K562 (cell line): ENCODE measurements at regions not wholly inside any gene's neighbourhood (a gene's known extent, or its start where the extent isn't known, plus 50 kb on each side); places are given as distances from the start of the nearest gene placed in this dataset.

ENCODE experiments used
- ATAC-seq: fragments of 200-7000 bp; cut with Tn5 transposase; 3 replicates; pipeline ENCODE4 v1.9.1; 2020; ENCODE audit warnings: moderate library complexity
- BruUV-seq: library from RNA; stranded (reverse); fragments of 400-500 nt; replicated peaks from 2 replicates; lab custom pipeline; 2021; lab: Mats Ljungman, UMichigan
- CTCF ChIA-PET: fragments of 300-600 bp; formaldehyde crosslinking; extraction: SDS; loops from one replicate; lab custom pipeline; 2021; ENCODE audit warnings: low intra/inter-chr PET ratio; lab: Yijun Ruan, JAX
- POLR2A ChIA-PET: fragments of 300-600, 350-650 bp; sonication (Branson Sonifier 250); formaldehyde crosslinking; extraction: SDS; loops from one replicate; lab custom pipeline; 2021; ENCODE audit warnings: antibody characterized with exemption, inconsistent platforms; lab: Yijun Ruan, JAX
- DNase-seq, 4 experiments: peaks; one replicate each; pipeline versions ENCODE4 v3.0.0 to v3.0.0-alpha.2; 2011 to 2018; ENCODE audit warnings: low spot score in 3 of 4, mixed read lengths in 3 of 4; ENCODE audit errors: extremely low read depth in 1 of 4
- FAIRE-seq: peaks from 2 replicates; lab custom pipeline; 2011; peaks lifted over from hg19 to GRCh38; lab: Jason Lieb, UNC
- H2AFZ ChIP-seq: 2 replicates; pipeline ENCODE4 v1.6.0; 2011; ENCODE audit warnings: low read depth, low read length, control low read depth, inconsistent platforms
- H3K27ac ChIP-seq: fragments of 200-600 bp; 3 replicates; pipeline ENCODE4 v1.8.0; 2011; ENCODE audit warnings: low read depth, mild to moderate bottlenecking, control low read depth, inconsistent platforms, low read length, moderate library complexity, mixed read lengths; ENCODE audit errors: extremely low read depth
- H3K27me3 ChIP-seq, 2 experiments: fragments of 300-600 bp in 1 of 2; 2 replicates in 1 of 2; 3 replicates in 1 of 2; pipeline versions ENCODE4 v1.6.0 to v1.8.0; 2011; ENCODE audit warnings: inconsistent platforms in 2 of 2, low read length in 2 of 2, mild to moderate bottlenecking in 1 of 2, mixed read lengths in 1 of 2, moderate library complexity in 1 of 2; ENCODE audit not compliant: control insufficient read depth in 2 of 2, insufficient read depth in 2 of 2
- H3K36me3 ChIP-seq: fragments of 300-600 bp; 3 replicates; pipeline ENCODE4 v1.8.0; 2011; ENCODE audit warnings: mild to moderate bottlenecking, low read length, inconsistent platforms; ENCODE audit not compliant: control insufficient read depth, insufficient read depth
- H3K4me1 ChIP-seq, 2 experiments: fragments of 200-600 bp in 1 of 2; replicated peaks in 1 of 2; 2 replicates in 1 of 2; 3 replicates in 1 of 2; pipeline versions ENCODE4 v1.5.1 to v1.8.0; 2011; ENCODE audit warnings: inconsistent platforms in 2 of 2, low read length in 2 of 2, mild to moderate bottlenecking in 1 of 2, mixed read lengths in 1 of 2, moderate library complexity in 1 of 2; ENCODE audit not compliant: control insufficient read depth in 2 of 2, insufficient read depth in 2 of 2
- H3K4me2 ChIP-seq: 2 replicates; pipeline ENCODE4 v1.6.1; 2011; ENCODE audit warnings: low read length, control low read depth, inconsistent platforms, mixed read lengths; ENCODE audit not compliant: insufficient read depth
- H3K4me3 ChIP-seq: fragments of 200-600 bp; sonication (generic), shearing (Covaris generic); 2 replicates; pipeline ENCODE4 v1.5.1; 2016; ENCODE audit warnings: control low read depth, inconsistent platforms
- H3K79me2 ChIP-seq: fragments of 200-600 bp; 3 replicates; pipeline ENCODE4 v1.8.0; 2011; ENCODE audit warnings: low read length, inconsistent platforms; ENCODE audit not compliant: control insufficient read depth, insufficient read depth
- H3K9ac ChIP-seq, 2 experiments: 2 replicates each; pipeline versions ENCODE4 v1.6.0 to v1.6.1; 2011; ENCODE audit warnings: low read depth in 2 of 2, low read length in 2 of 2, control low read depth in 1 of 2, inconsistent platforms in 1 of 2, mild to moderate bottlenecking in 1 of 2, mixed read lengths in 1 of 2; ENCODE audit not compliant: insufficient read depth in 1 of 2
- H3K9me1 ChIP-seq: one replicate; pipeline ENCODE4 v1.6.0; 2011; ENCODE audit warnings: inconsistent platforms, mild to moderate bottlenecking, low read length, moderate library complexity; ENCODE audit not compliant: control insufficient read depth, insufficient read depth
- H3K9me3 ChIP-seq: replicated peaks from 2 replicates; pipeline ENCODE4 v1.5.1; 2011; ENCODE audit warnings: low read depth, low read length, inconsistent platforms; ENCODE audit not compliant: control insufficient read depth, insufficient read depth
- H4K20me1 ChIP-seq: replicated peaks from 2 replicates; pipeline ENCODE4 v1.6.1; 2011; ENCODE audit warnings: low read length, inconsistent platforms, mixed read lengths; ENCODE audit not compliant: control insufficient read depth, insufficient read depth
- ARID3A ChIP-seq: IDR thresholded peaks from 2 replicates; pipeline ENCODE4 v1.6.1; 2012; ENCODE audit warnings: low read depth, low read length, improper control_type of control experiment, borderline replicate concordance
- ASH1L ChIP-seq: fragments of 450-650 bp; IDR thresholded peaks from 2 replicates; pipeline ENCODE4 v1.6.1; 2018; ENCODE audit warnings: borderline replicate concordance, mild to moderate bottlenecking, low read depth; ENCODE audit not compliant: partially characterized antibody
- NONO ChIP-seq, 2 experiments: fragments of 200-400 bp in 1 of 2; fragments of 450-650 bp in 1 of 2; formaldehyde crosslinking in 1 of 2; IDR thresholded peaks; 2 replicates each; pipeline ENCODE4 v1.6.1; 2017; ENCODE audit warnings: low read depth in 2 of 2, mild to moderate bottlenecking in 2 of 2, moderate library complexity in 2 of 2, low read length in 1 of 2
- SIN3A ChIP-seq, 2 experiments: fragments of 150-350 bp in 1 of 2; IDR thresholded peaks; 2 replicates each; pipeline ENCODE4 v1.6.1; 2011 to 2016; ENCODE audit warnings: borderline replicate concordance in 2 of 2, low read depth in 2 of 2, low read length in 2 of 2, mild to moderate bottlenecking in 2 of 2, moderate library complexity in 2 of 2; ENCODE audit not compliant: control insufficient read depth in 1 of 2
- XRCC5 ChIP-seq: fragments of 200-400 bp; formaldehyde crosslinking; IDR thresholded peaks from 2 replicates; pipeline ENCODE4 v1.6.1; 2017; ENCODE audit warnings: low read depth, mild to moderate bottlenecking, low read length
- ZBTB12 ChIP-seq: fragments of 250-450 bp; sonication (Bioruptor Pico); IDR thresholded peaks from 2 replicates; pipeline ENCODE4 v1.4.0; 2020
- ZNF407 ChIP-seq: fragments of 450-650 bp; IDR thresholded peaks from 2 replicates; pipeline ENCODE4 v1.6.1; 2016; ENCODE audit warnings: low read depth
- ZNF551 ChIP-seq: fragments of 250-450 bp; sonication (Bioruptor Pico); IDR thresholded peaks from 2 replicates; pipeline ENCODE4 v1.5.0; 2021; ENCODE audit warnings: mild to moderate bottlenecking, moderate library complexity
- WGBS: fragments of 100-300 bp; shearing (Covaris generic); methylation state at CpG from one replicate; pipeline ENCODE4 v1.1.6; 2016; ENCODE audit warnings: low coverage, mixed read lengths; ENCODE audit not compliant: insufficient coverage; ENCODE audit errors: missing lambda C conversion rate; 5-methylcytosine and 5-hydroxymethylcytosine counted together
- in situ Hi-C: fragments of 300-500 bp; cut with MboI; formaldehyde crosslinking; loops from 4 replicates; pipeline ENCODE4 v1.15.0; 2018; ENCODE audit warnings: inconsistent platforms, mixed read lengths
- intact Hi-C: fragments of 100-400 bp; cut with micrococcal nuclease; formaldehyde crosslinking; loops from 2 replicates; pipeline ENCODE4 v1.14.2; 2022

GRCh38 chr4:133524369-133524768, 375.3 kb downstream of the PCDH10 start:
- 0% methylated on average over 1 of the region's 1 CpG for WGBS
- Histone ChIP-seq H3K4me3 (no peak overlapping the region), H3K9me1 (no peaks in the 10 kb centered on the region), H3K9ac (no peak overlapping the region), H3K4me2 (no peak overlapping the region), H3K9me3 (no peaks in the 10 kb centered on the region), H3K79me2 (no peaks in the 10 kb centered on the region), H2AFZ (no peak overlapping the region), H3K27me3 (no peaks in the 10 kb centered on the region), H3K36me3 (no peaks in the 10 kb centered on the region), H3K27ac (no peak overlapping the region), H4K20me1 (no peaks in the 10 kb centered on the region), H3K4me1 (no peaks in the 10 kb centered on the region)
- BruUV-seq, result no TSS peak
- ATAC-seq, result no peak
- intact Hi-C loops (no loop called here), in situ Hi-C loops (no loop called here)
- no peak for DNase-seq
- CTCF ChIA-PET, result no interaction called here
- POLR2A ChIA-PET, result no interaction called here
- no peak for TF ChIP-seq ZNF551
- TF ChIP-seq XRCC5, result no peak
- no peak for TF ChIP-seq NONO (IDR thresholded peaks at IDR 0.05; ENCODE audit: low read depth in 2 of 2, low read length in 1 of 2)
- TF ChIP-seq ARID3A, result no peak
- TF ChIP-seq ZBTB12 (CRISPR knock-in tag), result no peak
- TF ChIP-seq ZNF407, result no peak
- no peak for TF ChIP-seq ASH1L
- no peak for TF ChIP-seq SIN3A (IDR thresholded peaks at IDR 0.05; ENCODE audit: borderline replicate concordance in 2 of 2, control insufficient read depth in 1 of 2, low read depth in 2 of 2, low read length in 2 of 2)
- FAIRE-seq, result no peak
